MCF 10A (cell line): ENCODE measurements at regions not wholly inside any gene's neighbourhood (a gene's known extent, or its start where the extent isn't known, plus 50 kb on each side); places are given as distances from the start of the nearest gene placed in this dataset.

Experiments
- BruUV-seq: library from RNA; stranded (reverse); fragments of 400-500 nt; replicated peaks from 2 replicates; lab custom pipeline; 2021; lab: Mats Ljungman, UMichigan
- CTCF ChIA-PET: fragments of 300-600 bp; sonication (Branson Sonifier 250); formaldehyde crosslinking; extraction: SDS; loops from one replicate; lab custom pipeline; 2021; ENCODE audit warnings: antibody characterized with exemption, inconsistent platforms; lab: Yijun Ruan, JAX
- POLR2A ChIA-PET: fragments of 300-600, 350-650 bp; sonication (Branson Sonifier 250); formaldehyde crosslinking; extraction: SDS; loops from one replicate; lab custom pipeline; 2020; ENCODE audit warnings: antibody characterized with exemption, inconsistent platforms; lab: Yijun Ruan, JAX
- DNase-seq: peaks from one replicate; pipeline ENCODE4 v3.0.0-alpha.2; 2018; ENCODE audit not compliant: unreplicated experiment
- H3K27ac Mint-ChIP-seq: one replicate; pipeline ENCODE4 v1.8.0; 2022; ENCODE audit warnings: mild to moderate bottlenecking, low read depth, mixed read lengths; ENCODE audit not compliant: unreplicated experiment
- H3K27me3 Mint-ChIP-seq: one replicate; pipeline ENCODE4 v1.8.0; 2022; ENCODE audit warnings: mixed read lengths; ENCODE audit not compliant: insufficient read depth, unreplicated experiment
- H3K36me3 Mint-ChIP-seq: one replicate; pipeline ENCODE4 v1.8.0; 2022; ENCODE audit warnings: mild to moderate bottlenecking, moderate library complexity, mixed read lengths; ENCODE audit not compliant: insufficient read depth, unreplicated experiment
- H3K4me1 Mint-ChIP-seq: one replicate; pipeline ENCODE4 v1.8.0; 2022; ENCODE audit warnings: mixed read lengths; ENCODE audit not compliant: insufficient read depth, unreplicated experiment
- H3K4me3 Mint-ChIP-seq: one replicate; pipeline ENCODE4 v1.8.0; 2022; ENCODE audit warnings: mild to moderate bottlenecking, moderate library complexity, mixed read lengths; ENCODE audit not compliant: unreplicated experiment
- H3K9me3 Mint-ChIP-seq: one replicate; pipeline ENCODE4 v1.8.0; 2022; ENCODE audit warnings: mixed read lengths; ENCODE audit not compliant: unreplicated experiment
- intact Hi-C: fragments of 100-400 bp; cut with micrococcal nuclease; formaldehyde crosslinking; loops from 2 replicates; pipeline ENCODE4 v1.14.1; 2022
- TF ChIP-seq, protein P1 (sequence below): fragments of 200-600 bp; IDR thresholded peaks from one replicate; pipeline ENCODE4 v1.8.0; 2022; ENCODE audit warnings: antibody characterized with exemption, mild to moderate bottlenecking; ENCODE audit not compliant: unreplicated experiment

DNA sequence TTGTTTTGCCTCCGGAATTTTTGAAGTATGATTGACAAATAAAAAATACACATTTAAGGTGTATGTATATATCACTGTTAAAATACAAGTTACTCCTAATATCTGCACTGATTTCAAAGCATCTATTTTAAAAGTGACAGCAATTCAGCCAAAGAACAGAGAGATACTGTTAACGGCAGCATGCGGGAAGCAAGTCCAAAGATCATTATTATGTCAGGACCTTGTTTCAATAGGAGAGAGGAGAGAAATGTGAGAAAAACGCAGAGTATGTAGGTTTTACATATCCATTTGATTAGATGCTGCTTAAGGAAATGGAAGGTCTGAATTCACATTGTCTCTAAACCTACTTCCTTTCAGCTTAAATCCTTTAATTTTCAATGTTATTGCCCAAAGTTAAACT is 545.5 kb upstream of the SLC8A1 start:
- Mint-ChIP-seq H3K4me3 (no peak overlapping the region), H3K36me3 (no peaks in the 10 kb centered on the region), H3K9me3 (no peaks in the 10 kb centered on the region), H3K27me3 (peaks cover 67% of the 10 kb centered on the region), H3K27ac (no peak overlapping the region), H3K4me1 (no peaks in the 10 kb centered on the region)
- intact Hi-C loops: no loop called here
- BruUV-seq: no TSS peak
- TF ChIP-seq, protein P1, sequence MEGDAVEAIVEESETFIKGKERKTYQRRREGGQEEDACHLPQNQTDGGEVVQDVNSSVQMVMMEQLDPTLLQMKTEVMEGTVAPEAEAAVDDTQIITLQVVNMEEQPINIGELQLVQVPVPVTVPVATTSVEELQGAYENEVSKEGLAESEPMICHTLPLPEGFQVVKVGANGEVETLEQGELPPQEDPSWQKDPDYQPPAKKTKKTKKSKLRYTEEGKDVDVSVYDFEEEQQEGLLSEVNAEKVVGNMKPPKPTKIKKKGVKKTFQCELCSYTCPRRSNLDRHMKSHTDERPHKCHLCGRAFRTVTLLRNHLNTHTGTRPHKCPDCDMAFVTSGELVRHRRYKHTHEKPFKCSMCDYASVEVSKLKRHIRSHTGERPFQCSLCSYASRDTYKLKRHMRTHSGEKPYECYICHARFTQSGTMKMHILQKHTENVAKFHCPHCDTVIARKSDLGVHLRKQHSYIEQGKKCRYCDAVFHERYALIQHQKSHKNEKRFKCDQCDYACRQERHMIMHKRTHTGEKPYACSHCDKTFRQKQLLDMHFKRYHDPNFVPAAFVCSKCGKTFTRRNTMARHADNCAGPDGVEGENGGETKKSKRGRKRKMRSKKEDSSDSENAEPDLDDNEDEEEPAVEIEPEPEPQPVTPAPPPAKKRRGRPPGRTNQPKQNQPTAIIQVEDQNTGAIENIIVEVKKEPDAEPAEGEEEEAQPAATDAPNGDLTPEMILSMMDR: no peak
- CTCF ChIA-PET: no interaction called here
- POLR2A ChIA-PET: no interaction called here
- no peak for DNase-seq

GRCh38 chr2:41000374-41000773 is 548.5 kb upstream of the SLC8A1 start:
- BruUV-seq: no TSS peak
- Mint-ChIP-seq H3K4me1 (no peaks in the 10 kb centered on the region), H3K9me3 (no peaks in the 10 kb centered on the region), H3K27me3 (peaks cover 65% of the 10 kb centered on the region), H3K27ac (no peak overlapping the region), H3K4me3 (no peak overlapping the region), H3K36me3 (no peaks in the 10 kb centered on the region)
- ChIA-PET POLR2A (no interaction called here), CTCF (interaction anchor here (0.6 kb wide), 2 partner anchors 339 to 769 kb away, joined by 3 read pairs; no protein-coding TSS in a partner anchor)
- no peak for DNase-seq
- intact Hi-C loops: no loop called here
- TF ChIP-seq, protein P1: no peak

DNA sequence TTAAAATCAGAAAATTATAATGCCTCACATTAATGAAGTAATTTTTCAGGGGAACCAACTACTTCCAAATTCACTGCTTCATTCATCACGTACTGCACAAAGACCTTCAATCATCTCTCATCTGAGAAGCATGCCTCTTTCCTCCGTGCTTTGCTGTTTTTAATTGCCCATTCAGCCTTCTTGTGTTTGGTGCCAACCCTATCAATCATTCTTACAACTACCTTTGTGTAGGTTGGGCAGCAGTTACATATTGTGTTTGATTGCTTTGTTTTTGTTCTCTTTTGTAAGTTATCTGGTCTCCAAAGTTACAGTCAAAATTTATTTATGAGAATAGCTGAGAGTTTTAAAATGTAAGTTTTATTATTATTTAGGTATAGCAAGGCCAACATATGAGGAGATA is 549.0 kb upstream of the SLC8A1 start:
- H3K27ac Mint-ChIP-seq: no peak overlapping the region
- TF ChIP-seq, protein P1: no peak
- no peaks in the 10 kb centered on the region for H3K36me3 Mint-ChIP-seq
- no peak for DNase-seq
- BruUV-seq: no TSS peak
- intact Hi-C loops: no loop called here
- no peak overlapping the region for H3K4me3 Mint-ChIP-seq
- no peaks in the 10 kb centered on the region for H3K9me3 Mint-ChIP-seq
- H3K4me1 Mint-ChIP-seq: no peaks in the 10 kb centered on the region
- POLR2A ChIA-PET: no interaction called here
- H3K27me3 Mint-ChIP-seq: peaks cover 60% of the 10 kb centered on the region
- CTCF ChIA-PET: no interaction called here

DNA sequence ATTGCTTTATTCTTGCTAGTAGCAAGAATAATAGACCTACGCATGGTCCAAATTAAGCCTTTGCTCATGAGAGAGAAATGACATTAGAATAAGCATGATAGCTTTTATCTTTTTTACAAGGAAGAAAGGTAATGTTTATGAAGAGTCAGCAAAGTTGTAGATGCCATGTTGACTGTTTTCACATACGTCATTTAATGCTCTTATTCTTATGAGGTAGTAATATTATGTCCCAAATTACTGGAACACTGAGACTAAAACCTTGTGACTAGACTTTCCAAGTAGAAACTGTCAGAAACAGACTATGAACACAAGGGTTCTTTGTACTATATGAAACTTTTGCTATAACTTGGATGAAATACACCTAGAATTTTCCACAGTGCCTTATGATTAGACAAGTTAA is 552.8 kb upstream of the SLC8A1 start:
- no peak overlapping the region for H3K4me3 Mint-ChIP-seq
- TF ChIP-seq, protein P1: no peak
- intact Hi-C loops: no loop called here
- POLR2A ChIA-PET: no interaction called here
- peaks cover 50% of the 10 kb centered on the region for H3K27me3 Mint-ChIP-seq
- no peaks in the 10 kb centered on the region for H3K36me3 Mint-ChIP-seq
- no peaks in the 10 kb centered on the region for H3K9me3 Mint-ChIP-seq
- no TSS peak for BruUV-seq
- no peak for DNase-seq
- H3K4me1 Mint-ChIP-seq: no peaks in the 10 kb centered on the region
- CTCF ChIA-PET: no interaction called here
- no peak overlapping the region for H3K27ac Mint-ChIP-seq
